GM21515 (cell line): ENCODE measurements at regions not wholly inside any gene's neighbourhood (a gene's known extent, or its start where the extent isn't known, plus 50 kb on each side); places are given as distances from the start of the nearest gene placed in this dataset.
"Not testable (repeated sequence)": the region's sequence is repeated elsewhere in the genome, so short reads cannot be mapped to it uniquely, and the experiment has no call there.

Experiments used
- ATAC-seq: cut with Tn5 transposase; IDR thresholded peaks from one replicate; pipeline ENCODE4 v1.9.1; 2021; ENCODE audit not compliant: unreplicated experiment

- ATAC-seq, result no peak
Observed at GRCh38 chr6:112575309-112575834, 228.2 kb downstream of the RFPL4B start.

GRCh38 chr6:112576423-112576822, 229.3 kb downstream of the RFPL4B start:
- no peak for ATAC-seq

DNA sequence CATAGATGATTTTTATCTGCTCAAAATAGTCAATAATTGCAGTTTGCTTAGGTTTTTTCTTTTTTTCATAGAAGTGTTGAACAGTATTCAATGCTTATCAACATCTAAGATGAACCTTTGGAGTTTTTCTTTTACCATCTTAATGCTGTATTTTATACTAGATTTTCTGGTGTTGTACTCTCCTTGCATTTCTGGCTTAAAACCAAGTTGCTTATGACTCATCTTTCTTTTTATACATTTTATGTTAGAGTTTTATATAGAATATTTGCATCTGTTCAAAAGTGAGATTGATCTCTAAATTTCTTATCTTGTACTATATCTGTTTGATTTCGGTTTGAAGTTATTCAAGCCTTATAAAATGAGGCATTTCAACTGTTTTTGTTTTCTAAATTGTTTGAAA, 232.5 kb downstream of the RFPL4B start:
- no peak for ATAC-seq

DNA sequence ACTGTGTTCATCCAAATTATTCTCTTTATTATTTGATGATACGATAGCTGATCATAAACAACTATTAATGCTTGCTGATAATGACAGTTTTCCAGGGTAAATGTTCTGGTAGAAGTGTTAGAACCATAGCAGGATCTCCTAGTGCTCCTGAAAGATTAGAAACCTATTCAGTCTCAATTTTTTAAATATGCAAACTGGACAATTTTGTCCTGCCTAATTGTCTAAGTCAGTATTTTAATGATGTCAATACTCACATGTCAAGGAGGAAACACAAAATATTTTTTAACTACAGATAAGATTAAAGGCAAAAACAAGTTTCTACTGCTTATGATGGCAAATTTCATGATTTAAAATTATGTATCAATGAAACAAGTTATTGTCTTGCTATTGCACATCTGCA, 233.9 kb downstream of the RFPL4B start:
- ATAC-seq, result no peak

DNA sequence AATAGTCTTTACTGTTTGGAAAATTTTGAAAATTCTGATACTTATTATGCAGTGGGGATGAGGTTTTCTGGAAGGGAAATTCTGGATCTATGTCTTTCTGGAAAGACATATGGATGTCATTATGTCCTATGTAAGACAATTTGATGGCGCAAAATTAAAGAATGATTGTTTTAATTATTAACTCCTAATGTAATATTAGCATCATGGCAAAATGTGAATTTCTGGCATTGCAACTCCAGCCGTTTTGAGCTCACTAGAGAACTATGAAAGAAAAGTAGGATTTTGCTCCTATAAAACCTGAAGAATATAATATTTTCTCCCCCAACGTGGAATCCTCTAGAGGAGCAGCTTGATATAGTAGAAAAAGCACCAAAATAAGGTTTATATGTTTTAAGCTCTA, 243.2 kb downstream of the RFPL4B start:
- ATAC-seq, result no peak

GRCh38 chr6:112591329-112591728, 244.2 kb downstream of the RFPL4B start:
- ATAC-seq, result no peak

DNA sequence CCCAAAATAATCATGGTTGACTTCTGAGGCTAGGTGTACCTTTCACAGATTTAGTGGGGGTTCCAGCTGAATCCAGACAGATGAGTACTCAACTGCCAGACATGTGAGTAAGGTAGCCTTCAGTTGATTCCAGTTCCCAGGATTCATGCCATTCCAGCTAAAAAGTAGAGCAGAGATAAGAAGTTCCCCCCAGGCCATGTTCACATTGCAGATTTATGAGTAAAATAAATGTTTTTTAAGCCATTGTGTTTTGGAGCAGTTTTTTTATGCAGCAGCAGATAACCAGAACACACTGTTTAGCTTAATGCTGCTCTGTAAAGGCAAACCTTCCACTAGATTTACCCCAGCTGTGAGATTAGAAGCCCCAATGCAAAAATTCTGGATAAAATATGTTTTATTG, 245.0 kb downstream of the RFPL4B start:
- ATAC-seq, result no peak

GRCh38 chr6:112594886-112595594, 247.9 kb downstream of the RFPL4B start:
- no peak for ATAC-seq

DNA sequence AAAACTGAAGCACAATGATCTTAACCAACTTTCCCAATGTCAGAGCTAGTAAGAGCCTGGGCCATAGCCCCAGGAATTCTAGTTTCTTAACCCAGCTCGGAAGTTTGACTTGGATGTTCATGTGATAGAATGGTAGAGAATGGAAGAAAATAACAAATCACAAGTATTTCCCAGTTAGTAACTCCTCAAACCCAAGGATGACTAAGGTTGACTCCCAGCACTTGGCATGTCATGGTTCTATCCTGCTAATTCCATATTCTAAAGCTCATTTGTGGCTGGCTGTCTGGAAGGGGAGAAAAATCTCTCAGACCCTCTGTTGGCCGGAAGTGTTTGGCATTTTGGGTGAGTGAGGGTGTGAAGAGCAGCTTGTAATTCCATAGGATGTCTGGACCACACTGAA, 248.7 kb downstream of the RFPL4B start:
- no peak for ATAC-seq

GRCh38 chr6:112597176-112597575, 250.0 kb downstream of the RFPL4B start:
- no peak for ATAC-seq

GRCh38 chr6:112600168-112600567, 253.0 kb downstream of the RFPL4B start:
- ATAC-seq, result no peak

DNA sequence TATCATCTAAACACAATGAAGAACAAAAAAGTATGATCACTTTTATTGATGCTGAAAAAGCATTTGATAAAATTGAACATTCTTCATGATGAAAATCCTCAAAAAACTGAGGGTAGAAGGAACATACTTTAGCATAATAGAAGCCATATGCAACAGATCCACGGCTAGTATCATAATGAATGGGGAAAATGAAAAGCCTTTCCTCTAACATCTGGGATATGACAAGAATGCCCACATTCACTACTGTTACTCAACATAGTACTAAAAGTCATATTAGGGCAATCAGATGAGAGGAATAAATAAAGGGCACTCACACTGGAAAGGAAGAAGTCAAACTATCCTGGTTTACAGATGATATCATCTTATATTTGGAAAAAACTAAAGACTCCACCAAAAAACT, 256.6 kb downstream of the RFPL4B start:
- ATAC-seq, result no peak

- no peak for ATAC-seq
Observed at GRCh38 chr6:112606656-112607435, 259.7 kb downstream of the RFPL4B start.

GRCh38 chr6:112608925-112609324, 261.8 kb downstream of the RFPL4B start:
- not testable (repeated sequence) for ATAC-seq

DNA sequence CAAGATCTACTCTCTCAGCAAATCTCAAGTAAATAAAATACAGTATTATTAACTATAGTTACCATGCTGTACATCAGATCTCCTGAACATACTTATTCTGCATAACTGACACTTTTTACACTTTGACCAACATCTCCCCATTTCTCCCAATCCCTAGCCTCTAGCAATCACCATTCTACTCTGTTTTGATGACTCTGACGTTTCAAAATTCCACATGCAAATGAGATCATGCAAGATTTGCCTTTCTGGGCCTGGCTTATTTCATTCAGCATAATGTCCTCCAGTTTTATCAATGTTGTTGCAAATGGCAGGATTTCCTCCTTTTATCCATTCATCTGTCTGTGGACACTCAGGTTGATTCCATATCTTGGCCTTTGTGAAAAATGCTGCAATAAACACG, 266.3 kb downstream of the RFPL4B start:
- no peak for ATAC-seq

GRCh38 chr6:112618849-112619248, 271.7 kb downstream of the RFPL4B start:
- no peak for ATAC-seq

- ATAC-seq, result no peak
Observed at GRCh38 chr6:112620812-112621569, 273.9 kb downstream of the RFPL4B start.

DNA sequence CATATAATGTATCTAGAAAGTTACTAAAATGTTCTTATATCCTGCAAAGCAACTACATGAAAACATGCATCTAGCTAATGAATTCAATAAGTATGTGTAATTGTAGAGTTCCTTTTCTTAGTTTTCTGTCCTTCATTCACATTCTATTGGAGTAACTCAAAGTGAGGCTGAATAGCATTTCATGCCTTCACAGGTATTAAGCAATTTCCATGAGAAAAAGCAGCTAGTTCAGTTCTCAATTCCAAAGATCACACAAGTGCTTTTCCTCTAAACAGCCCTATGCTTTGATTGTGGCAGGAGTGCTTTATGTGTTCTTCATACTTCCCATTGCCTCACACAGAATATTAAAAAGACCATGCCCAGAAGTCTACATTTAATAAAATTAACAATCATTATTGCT, 274.9 kb downstream of the RFPL4B start:
- ATAC-seq, result no peak

DNA sequence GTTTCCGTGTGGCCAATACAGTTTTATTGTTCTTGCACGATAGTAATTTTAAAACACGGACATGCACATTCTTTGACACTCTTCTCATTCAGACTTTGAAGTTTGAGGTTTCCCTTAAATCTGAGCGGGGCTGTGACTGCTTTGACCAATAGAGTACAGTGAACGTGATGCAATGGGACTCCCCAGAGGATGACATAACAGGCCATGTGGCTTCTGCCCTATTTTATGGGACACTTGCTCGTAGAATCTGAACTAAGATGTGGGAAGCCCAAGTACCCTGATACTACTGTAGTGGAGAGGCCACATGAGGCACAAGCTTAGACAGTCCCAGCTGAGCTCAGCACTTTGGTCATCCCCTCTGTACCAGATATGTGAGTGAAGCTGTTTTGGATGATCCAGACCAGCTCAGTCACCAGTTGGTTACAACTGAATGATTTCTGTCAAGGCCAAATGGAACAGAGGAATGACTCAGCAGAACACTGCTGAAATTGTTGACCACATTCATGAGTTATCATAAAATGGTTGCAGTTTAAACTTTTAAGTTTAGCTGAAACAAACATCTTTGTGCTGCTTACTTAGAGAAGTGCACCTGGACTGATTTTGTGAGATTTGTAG, 279.4 kb downstream of the RFPL4B start:
- no peak for ATAC-seq

- ATAC-seq, result no peak
Observed at GRCh38 chr6:112634376-112634775, 287.2 kb downstream of the RFPL4B start.

DNA sequence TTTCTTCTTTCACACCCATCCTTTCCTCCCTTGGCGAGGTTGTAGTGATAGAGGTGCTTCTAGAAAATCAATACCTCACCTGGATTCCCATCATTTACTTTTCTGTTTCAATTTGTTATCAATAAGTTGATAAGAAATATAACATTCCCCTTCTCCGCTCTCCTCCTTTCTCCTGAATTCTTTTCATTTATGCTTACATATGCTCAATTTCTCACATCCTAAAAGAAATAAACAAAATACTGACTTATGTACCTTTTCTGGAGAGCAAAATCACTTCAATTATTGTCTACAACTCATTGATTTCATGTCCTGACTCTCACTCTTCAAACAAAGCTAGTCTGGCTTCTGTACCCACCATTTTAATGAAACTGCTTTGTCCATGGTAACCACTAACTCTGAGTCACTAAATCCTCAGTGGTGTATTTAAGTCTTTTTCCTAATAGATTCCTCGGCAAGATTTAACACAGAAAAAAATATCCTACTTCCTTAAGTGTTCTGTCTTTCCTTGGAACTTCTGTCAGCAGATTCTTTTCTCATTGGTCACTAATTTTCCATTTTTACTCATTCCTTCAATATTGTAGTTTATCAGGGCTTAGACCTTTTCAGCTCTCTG, 289.6 kb downstream of the RFPL4B start:
- no peak for ATAC-seq
